ENCODE measurements at regions not wholly inside any gene's neighbourhood (a gene's known extent, or its start where the extent isn't known, plus 50 kb on each side); places are given as distances from the start of the nearest gene placed in this dataset.

- peak in 1 of 2 donors; percentile 10 for DNase-seq (ENCODE audit: low spot score in 2 of 2)
- Histone ChIP-seq H3K27me3 (no peaks in the 10 kb centered on the region), H3K36me3 (no peaks in the 10 kb centered on the region), H3K4me3 (no peak overlapping the region), H3K27ac (no peak overlapping the region), H3K4me1 (peaks cover 0 to 2% (median 0%) of the 10 kb centered on the region in 4 donors), H3K9me3 (peaks cover 0 to 3% (median 0%) of the 10 kb centered on the region in 4 donors)
- TF ChIP-seq, protein P1, sequence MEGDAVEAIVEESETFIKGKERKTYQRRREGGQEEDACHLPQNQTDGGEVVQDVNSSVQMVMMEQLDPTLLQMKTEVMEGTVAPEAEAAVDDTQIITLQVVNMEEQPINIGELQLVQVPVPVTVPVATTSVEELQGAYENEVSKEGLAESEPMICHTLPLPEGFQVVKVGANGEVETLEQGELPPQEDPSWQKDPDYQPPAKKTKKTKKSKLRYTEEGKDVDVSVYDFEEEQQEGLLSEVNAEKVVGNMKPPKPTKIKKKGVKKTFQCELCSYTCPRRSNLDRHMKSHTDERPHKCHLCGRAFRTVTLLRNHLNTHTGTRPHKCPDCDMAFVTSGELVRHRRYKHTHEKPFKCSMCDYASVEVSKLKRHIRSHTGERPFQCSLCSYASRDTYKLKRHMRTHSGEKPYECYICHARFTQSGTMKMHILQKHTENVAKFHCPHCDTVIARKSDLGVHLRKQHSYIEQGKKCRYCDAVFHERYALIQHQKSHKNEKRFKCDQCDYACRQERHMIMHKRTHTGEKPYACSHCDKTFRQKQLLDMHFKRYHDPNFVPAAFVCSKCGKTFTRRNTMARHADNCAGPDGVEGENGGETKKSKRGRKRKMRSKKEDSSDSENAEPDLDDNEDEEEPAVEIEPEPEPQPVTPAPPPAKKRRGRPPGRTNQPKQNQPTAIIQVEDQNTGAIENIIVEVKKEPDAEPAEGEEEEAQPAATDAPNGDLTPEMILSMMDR (IDR thresholded peaks at IDR 0.05), result no peak
- no peak for TF ChIP-seq POLR2A (IDR thresholded peaks at IDR 0.05)
- no peak for TF ChIP-seq EP300 (IDR thresholded peaks at IDR 0.05)
- WGBS, 2 donors, result 84 to 92% methylated on average over 13 of the region's 13 CpGs
Measured at GRCh38 chr22:49299821-49300231, 527.8 kb downstream of the BRD1 start.

GRCh38 chr22:49298834-49299750 is 528.6 kb downstream of the BRD1 start:
- H3K36me3 ChIP-seq, result no peaks in the 10 kb centered on the region
- WGBS, 2 donors, result 84 to 89% methylated on average over 30 to 34 of the region's 34 CpGs
- no peak overlapping the region for H3K27ac ChIP-seq
- H3K4me3 ChIP-seq, result no peak overlapping the region
- TF ChIP-seq, protein P1 (IDR thresholded peaks at IDR 0.05), result no peak
- TF ChIP-seq POLR2A (IDR thresholded peaks at IDR 0.05), result no peak
- TF ChIP-seq EP300 (IDR thresholded peaks at IDR 0.05), result no peak
- H3K4me1 ChIP-seq, result no peaks in the 10 kb centered on the region
- no peak for DNase-seq (ENCODE audit: low spot score in 2 of 2)
- no peaks in the 10 kb centered on the region for H3K27me3 ChIP-seq
- peaks cover 0 to 10% (median under 1%) of the 10 kb centered on the region in 4 donors for H3K9me3 ChIP-seq

- TF ChIP-seq, protein P1 (IDR thresholded peaks at IDR 0.05), result no peak
- TF ChIP-seq EP300 (IDR thresholded peaks at IDR 0.05) (no peak), POLR2A (IDR thresholded peaks at IDR 0.05) (no peak)
- 62 to 64% methylated on average over 38 to 39 of the region's 39 CpGs for WGBS, 2 donors
- H3K4me3 ChIP-seq, result no peak overlapping the region
- H3K9me3 ChIP-seq, result peaks cover 0 to 20% (median 3%) of the 10 kb centered on the region in 4 donors
- DNase-seq (ENCODE audit: low spot score in 2 of 2), result peak in 1 of 2 donors; percentile 6
- no peaks in the 10 kb centered on the region for H3K4me1 ChIP-seq
- no peak overlapping the region for H3K27ac ChIP-seq
- H3K36me3 ChIP-seq, result no peaks in the 10 kb centered on the region
- H3K27me3 ChIP-seq, result no peaks in the 10 kb centered on the region
Measured at GRCh38 chr22:49297871-49298721, 529.6 kb downstream of the BRD1 start.

- Histone ChIP-seq H3K36me3 (no peaks in the 10 kb centered on the region), H3K27me3 (no peaks in the 10 kb centered on the region), H3K9me3 (peaks cover 0 to 27% (median 3%) of the 10 kb centered on the region in 4 donors), H3K27ac (no peak overlapping the region), H3K4me3 (no peak overlapping the region), H3K4me1 (no peaks in the 10 kb centered on the region)
- DNase-seq (ENCODE audit: low spot score in 2 of 2), result peak in 1 of 2 donors; percentile 7
- WGBS, 2 donors, result 89 to 90% methylated on average over 25 to 27 of the region's 27 CpGs
- no peak for TF ChIP-seq EP300 (IDR thresholded peaks at IDR 0.05)
- TF ChIP-seq, protein P1 (IDR thresholded peaks at IDR 0.05), result no peak
- TF ChIP-seq POLR2A (IDR thresholded peaks at IDR 0.05), result no peak
Measured at GRCh38 chr22:49297286-49297870, 530.3 kb downstream of the BRD1 start.

All from tibial nerve (tissue), 4 donors.